ENCODE measurements at regions not wholly inside any gene's neighbourhood (a gene's known extent, or its start where the extent isn't known, plus 50 kb on each side); places are given as distances from the start of the nearest gene placed in this dataset.

- no peak for DNase-seq (ENCODE audit: low read depth)
These were observed 50.0 kb upstream of the RNU6ATAC start for GRCh38 chr9:134214386-134214765.

GRCh38 chr9:134214766-134215419 is 50.5 kb upstream of the RNU6ATAC start:
- DNase-seq (ENCODE audit: low read depth): no peak

- DNase-seq (ENCODE audit: low read depth): no peak
These were observed 51.0 kb upstream of the RNU6ATAC start for GRCh38 chr9:134215420-134215698.

GRCh38 chr9:134215699-134216448 is 51.5 kb upstream of the RNU6ATAC start:
- DNase-seq (ENCODE audit: low read depth): peak; percentile 34

GRCh38 chr9:134216449-134216951 is 52.1 kb upstream of the RNU6ATAC start:
- no peak for DNase-seq (ENCODE audit: low read depth)

GRCh38 chr9:134216961-134217360 is 52.6 kb upstream of the RNU6ATAC start:
- DNase-seq (ENCODE audit: low read depth): no peak

- DNase-seq (ENCODE audit: low read depth): no peak
These were observed 53.3 kb upstream of the RNU6ATAC start for GRCh38 chr9:134217431-134218210.

- no peak for DNase-seq (ENCODE audit: low read depth)
These were observed 53.9 kb upstream of the RNU6ATAC start for GRCh38 chr9:134218230-134218629.

- DNase-seq (ENCODE audit: low read depth): no peak
These were observed 55.3 kb upstream of the RNU6ATAC start for GRCh38 chr9:134219646-134220060.

- DNase-seq (ENCODE audit: low read depth): no peak
These were observed 55.9 kb upstream of the RNU6ATAC start for GRCh38 chr9:134220311-134220710.

GRCh38 chr9:134221273-134222017 is 57.1 kb upstream of the RNU6ATAC start:
- no peak for DNase-seq (ENCODE audit: low read depth)

GRCh38 chr9:134222018-134222573 is 57.7 kb upstream of the RNU6ATAC start:
- no peak for DNase-seq (ENCODE audit: low read depth)

GRCh38 chr9:134223091-134223490 is 58.7 kb upstream of the RNU6ATAC start:
- DNase-seq (ENCODE audit: low read depth): no peak

GRCh38 chr9:134223591-134224122 is 59.3 kb upstream of the RNU6ATAC start:
- DNase-seq (ENCODE audit: low read depth): no peak

- DNase-seq (ENCODE audit: low read depth): no peak
These were observed 59.8 kb upstream of the RNU6ATAC start for GRCh38 chr9:134224127-134224526.

GRCh38 chr9:134224567-134225093 is 60.3 kb upstream of the RNU6ATAC start:
- no peak for DNase-seq (ENCODE audit: low read depth)

- DNase-seq (ENCODE audit: low read depth): no peak
These were observed 60.8 kb upstream of the RNU6ATAC start for GRCh38 chr9:134225186-134225585.

GRCh38 chr9:134225816-134226215 is 61.5 kb upstream of the RNU6ATAC start:
- no peak for DNase-seq (ENCODE audit: low read depth)

- DNase-seq (ENCODE audit: low read depth): no peak
These were observed 62.0 kb upstream of the RNU6ATAC start for GRCh38 chr9:134226221-134226930.
